Dedifferentiated amniotic fluid mesenchymal stem cell (primary cell): ENCODE measurements at regions not wholly inside any gene's neighbourhood (a gene's known extent, or its start where the extent isn't known, plus 50 kb on each side); places are given as distances from the start of the nearest gene placed in this dataset.
"Not testable (repeated sequence)": the region's sequence is repeated elsewhere in the genome, so short reads cannot be mapped to it uniquely, and the experiment has no call there.

ENCODE experiments used
- DNase-seq: peaks from one replicate; pipeline ENCODE4 v3.0.0-alpha.2; 2016; ENCODE audit errors: extremely low spot score

DNA sequence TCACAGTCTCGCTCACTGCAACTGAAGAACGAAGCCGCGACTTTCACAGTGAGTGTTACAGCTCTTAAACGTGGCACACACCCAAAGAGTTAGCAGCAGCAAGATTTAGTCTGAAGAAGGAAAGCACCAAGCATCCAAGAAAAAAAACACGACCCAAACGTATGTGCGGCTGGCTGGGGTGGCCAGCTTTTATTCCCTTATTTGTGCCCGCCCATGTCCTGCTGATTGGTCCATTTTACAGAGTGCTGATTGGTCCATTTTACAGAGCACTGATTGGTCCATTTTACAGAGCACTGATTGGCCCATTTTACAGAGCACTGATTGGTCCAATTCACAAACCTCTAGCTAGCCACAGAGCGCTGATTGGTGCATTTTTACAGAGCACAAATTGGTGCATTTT is 323.0 kb upstream of the ATP10A start:
- not testable (repeated sequence) for DNase-seq

DNA sequence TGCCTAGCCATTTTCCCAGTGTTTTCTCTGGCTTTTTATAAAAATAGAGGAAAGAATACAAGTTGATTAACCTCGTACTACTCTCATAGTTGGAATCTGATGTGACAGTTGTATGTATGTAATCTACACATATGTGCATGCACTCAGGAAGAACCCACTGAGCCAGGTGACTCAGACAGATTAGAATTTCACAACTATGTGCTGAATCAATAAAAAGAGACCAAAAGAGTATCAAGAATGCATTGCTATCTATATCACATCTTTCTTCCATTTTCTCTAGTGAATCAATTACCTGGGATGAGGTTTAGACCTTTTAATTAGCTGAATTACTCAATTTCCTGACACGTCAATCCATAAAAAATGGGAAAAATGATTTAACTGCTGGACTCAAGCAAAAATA is 319.3 kb upstream of the ATP10A start:
- DNase-seq = no peak

DNA sequence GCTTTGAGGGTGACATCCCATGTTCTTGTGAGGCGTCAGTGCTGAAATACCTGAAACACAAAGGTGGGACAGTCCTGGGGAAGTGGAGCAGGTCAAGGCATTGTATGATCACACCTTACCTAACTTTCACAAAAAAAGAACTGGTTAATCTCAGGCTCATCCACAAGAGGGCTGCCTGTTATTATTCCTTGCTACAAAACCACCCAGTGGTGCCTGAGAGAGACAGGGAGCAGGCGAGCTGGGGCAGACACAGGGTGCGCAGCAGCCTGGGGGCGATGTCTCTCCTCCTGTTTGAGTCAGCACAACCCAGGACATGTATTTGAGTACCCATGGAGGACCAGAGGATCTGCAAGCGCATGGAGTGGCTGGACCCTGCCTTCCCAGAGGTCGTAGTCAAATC is 316.8 kb upstream of the ATP10A start:
- DNase-seq = no peak

DNA sequence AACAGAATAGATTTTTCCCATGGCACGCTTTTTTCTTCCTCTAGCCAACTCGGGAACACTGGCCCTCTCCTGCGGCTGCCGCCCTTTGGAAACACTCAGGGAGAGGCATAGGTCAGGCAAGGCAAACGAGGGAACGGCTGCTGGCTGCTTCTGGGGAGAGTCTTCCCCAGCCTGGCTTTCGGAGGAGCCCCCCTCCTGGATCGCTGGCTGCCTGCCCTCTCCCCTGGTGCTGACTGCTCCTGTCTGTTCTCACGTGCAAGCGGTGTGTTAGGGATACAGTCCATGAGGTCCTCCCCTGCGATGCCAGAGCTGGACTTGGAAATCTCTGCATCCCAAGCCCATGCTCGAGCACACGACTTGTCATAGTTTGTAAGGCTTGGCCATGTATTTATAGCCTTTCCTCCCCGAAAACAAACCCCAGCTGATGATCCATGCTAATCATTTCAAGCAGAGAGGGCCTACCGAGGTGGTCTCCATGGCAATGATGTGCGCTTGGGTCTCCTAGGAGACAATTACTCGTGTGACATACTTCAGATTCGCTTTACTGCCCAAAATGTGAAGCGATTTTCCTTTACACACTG is 315.6 kb upstream of the ATP10A start:
- no peak for DNase-seq

DNA sequence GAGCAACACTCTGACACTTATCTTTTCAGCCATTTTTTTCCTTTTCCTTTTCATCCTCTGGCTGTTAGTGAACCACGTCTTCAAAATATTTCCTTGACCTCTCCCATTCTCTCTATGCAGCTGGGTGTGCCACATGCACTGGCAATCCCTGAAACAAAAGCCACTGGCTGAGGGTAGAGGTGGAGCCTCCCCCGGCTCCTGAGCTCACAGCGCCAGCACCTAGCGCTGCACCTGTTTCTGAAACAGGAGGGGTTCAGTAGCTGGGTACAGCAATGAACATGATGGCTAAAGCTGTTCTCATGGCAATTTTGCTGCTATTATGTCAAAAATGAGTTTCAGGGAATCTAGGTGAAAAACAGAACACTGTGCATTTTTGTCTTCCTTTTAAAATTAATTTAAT is 314.7 kb upstream of the ATP10A start:
- DNase-seq = no peak

- no peak for DNase-seq
Measured at GRCh38 chr15:26176831-26177230, 313.7 kb upstream of the ATP10A start.

DNA sequence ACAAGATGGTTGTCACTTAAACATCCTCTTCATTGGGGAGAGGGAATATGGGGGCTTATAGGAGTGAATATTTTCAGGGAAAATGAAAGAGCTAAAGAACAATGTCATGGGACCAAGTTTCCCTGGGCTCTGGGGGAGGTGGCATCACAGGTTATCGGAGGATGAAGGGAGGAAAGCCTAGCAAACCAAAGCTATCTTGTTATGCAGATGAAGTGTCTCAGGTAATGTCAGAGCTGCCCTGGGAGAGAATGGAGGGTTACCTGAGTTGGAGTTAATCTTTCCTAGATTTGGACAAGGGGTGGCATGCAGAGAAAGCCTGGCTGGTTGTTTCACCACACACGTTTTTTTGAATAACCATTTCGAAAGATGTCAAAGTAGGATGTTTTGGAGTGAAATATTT is 308.1 kb upstream of the ATP10A start:
- DNase-seq = no peak

- DNase-seq = no peak
Measured at GRCh38 chr15:26166429-26166828, 303.3 kb upstream of the ATP10A start.

- DNase-seq = no peak
Measured at GRCh38 chr15:26165546-26165945, 302.4 kb upstream of the ATP10A start.

- DNase-seq = no peak
Measured at GRCh38 chr15:26160343-26160742, 297.2 kb upstream of the ATP10A start.

GRCh38 chr15:26158176-26158575 is 295.0 kb upstream of the ATP10A start:
- no peak for DNase-seq

GRCh38 chr15:26157081-26157480 is 294.0 kb upstream of the ATP10A start:
- DNase-seq = no peak

DNA sequence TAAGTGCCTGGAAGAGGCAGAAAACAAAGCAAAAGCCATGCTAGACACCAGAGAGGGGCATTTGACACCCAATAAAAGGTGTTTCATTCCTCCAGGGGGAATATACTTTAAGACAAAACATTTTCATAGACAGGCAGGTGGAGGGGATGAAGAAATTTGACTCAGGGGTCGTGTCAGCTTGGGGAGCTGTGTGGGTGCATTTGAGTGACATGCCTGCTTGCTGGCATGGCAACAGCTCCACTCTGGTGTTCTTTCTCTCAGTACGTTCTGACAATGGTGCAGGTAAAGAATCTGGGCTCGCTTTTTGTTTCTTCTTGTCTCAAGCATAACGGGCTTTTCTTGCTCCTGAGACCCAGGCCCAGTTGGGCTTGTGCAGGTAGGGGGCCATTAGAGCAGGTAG is 292.9 kb upstream of the ATP10A start:
- no peak for DNase-seq

- no peak for DNase-seq
Measured at GRCh38 chr15:26148156-26148860, 285.2 kb upstream of the ATP10A start.

- DNase-seq = no peak
Measured at GRCh38 chr15:26146202-26146601, 283.1 kb upstream of the ATP10A start.

GRCh38 chr15:26145796-26146195 is 282.7 kb upstream of the ATP10A start:
- no peak for DNase-seq

- DNase-seq = no peak
Measured at GRCh38 chr15:26144836-26145235, 281.7 kb upstream of the ATP10A start.

DNA sequence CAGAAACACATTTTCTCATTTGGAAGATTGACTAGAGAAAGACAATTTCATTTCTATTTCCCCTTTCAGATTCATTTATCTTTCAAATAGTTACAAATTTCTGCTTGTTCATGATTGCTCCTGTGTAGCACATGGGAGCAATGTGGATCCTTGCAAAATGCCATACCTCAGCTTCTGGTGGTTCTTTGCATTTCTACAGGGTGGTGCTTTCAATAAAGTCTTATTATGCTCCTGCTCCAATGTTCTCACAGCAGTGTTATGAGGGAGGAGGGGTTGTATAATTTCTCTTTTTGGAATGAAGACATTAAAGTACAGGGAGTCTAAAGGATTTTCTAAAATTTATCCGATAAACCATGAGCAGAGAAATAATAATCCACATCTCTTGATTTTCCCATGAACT is 280.1 kb upstream of the ATP10A start:
- no peak for DNase-seq

- no peak for DNase-seq
Measured at GRCh38 chr15:26134812-26135211, 271.7 kb upstream of the ATP10A start.

- DNase-seq = no peak
Measured at GRCh38 chr15:26134152-26134551, 271.0 kb upstream of the ATP10A start.

- DNase-seq = no peak
Measured at GRCh38 chr15:26132811-26133210, 269.7 kb upstream of the ATP10A start.

DNA sequence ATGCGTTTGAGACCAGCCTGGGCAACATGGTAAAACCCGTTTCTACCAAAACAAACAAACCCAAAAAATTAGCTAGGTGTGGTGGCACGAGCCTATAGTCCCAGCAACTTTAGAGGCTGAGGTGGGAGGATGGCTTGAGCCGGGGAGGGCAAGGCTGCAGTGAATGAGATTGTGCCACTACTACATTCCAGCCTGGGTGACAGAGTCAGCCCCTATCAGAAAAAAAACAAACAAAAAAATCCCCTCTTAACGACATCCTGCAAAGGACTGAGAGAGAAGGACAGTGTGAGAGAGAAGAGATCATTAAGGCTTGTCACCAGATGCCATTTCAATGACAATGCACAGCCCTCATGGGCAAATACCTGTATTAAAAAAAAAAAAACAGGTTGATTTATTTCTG is 266.7 kb upstream of the ATP10A start:
- DNase-seq = no peak

DNA sequence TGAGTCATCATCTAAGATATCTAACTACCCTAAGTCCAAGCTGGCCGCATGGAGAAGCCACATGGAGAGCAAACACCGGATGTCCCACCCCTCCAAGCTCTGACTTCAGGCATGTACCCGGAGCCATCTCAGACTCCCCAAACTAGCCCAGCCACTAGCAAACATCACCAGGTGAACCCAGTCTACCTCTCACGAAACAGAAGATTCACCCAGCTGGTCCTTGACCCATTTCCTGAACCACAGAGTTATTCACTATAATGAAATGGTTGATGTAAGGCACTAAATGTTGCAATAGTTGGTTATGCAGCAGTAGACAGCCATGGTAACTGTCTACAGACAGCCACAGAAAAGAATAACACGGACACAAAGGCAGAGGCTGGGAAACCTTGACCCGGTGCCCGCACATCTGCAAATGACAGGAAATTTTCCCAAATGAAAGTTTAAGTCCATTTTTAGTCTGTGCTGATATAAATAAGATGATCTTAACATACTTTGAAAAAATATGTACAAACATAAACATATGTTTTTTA is 265.5 kb upstream of the ATP10A start:
- no peak for DNase-seq
